Testis (tissue), 2 donors: ENCODE measurements at regions not wholly inside any gene's neighbourhood (a gene's known extent, or its start where the extent isn't known, plus 50 kb on each side); places are given as distances from the start of the nearest gene placed in this dataset.

Experiments
- DNase-seq: peaks from one replicate; pipeline ENCODE4 v3.0.0-alpha.2; 2019
- H3K27ac ChIP-seq, 2 donors: fragments of 200-600 bp; sonication (generic); one replicate each; pipeline ENCODE4 v1.5.1; 2019
- H3K27me3 ChIP-seq: fragments of 200-600 bp; sonication (generic); one replicate; pipeline ENCODE4 v1.5.1; 2019
- H3K36me3 ChIP-seq: fragments of 200-600 bp; sonication (generic); one replicate; pipeline ENCODE4 v1.5.1; 2017; ENCODE audit warnings: low read depth; ENCODE audit errors: missing control alignments
- H3K4me1 ChIP-seq: fragments of 200-600 bp; sonication (generic); one replicate; pipeline ENCODE4 v1.5.1; 2019
- H3K4me3 ChIP-seq, 2 donors: fragments of 200-600 bp; sonication (generic); one replicate each; pipeline ENCODE4 v1.5.1; 2017 to 2019
- H3K9me3 ChIP-seq: fragments of 200-600 bp; sonication (generic); one replicate; pipeline ENCODE4 v1.5.1; 2017
- POLR2A ChIP-seq: fragments of 450-650 bp; IDR thresholded peaks from one replicate; pipeline ENCODE4 v1.6.1; 2017; ENCODE audit warnings: antibody characterized with exemption, mild to moderate bottlenecking, moderate library complexity
- WGBS, 2 donors: methylation state at CpG; one replicate each; pipeline ENCODE4 v1.1.5; 2018; 5-methylcytosine and 5-hydroxymethylcytosine counted together
- intact Hi-C: fragments of 100-400 bp; cut with DNase I; formaldehyde crosslinking; loops from one replicate; pipeline ENCODE4 v1.15.1; 2023; ENCODE audit warnings: low total_unique reads
- TF ChIP-seq, protein P1 (sequence below), 3 experiments: fragments of 450-650 bp in 2 of 3; fragments of 200-600 bp in 1 of 3; sonication (generic) in 1 of 3; IDR thresholded peaks; one replicate each; pipeline ENCODE4 v1.5.1; 2016 to 2019; ENCODE audit warnings: antibody characterized with exemption in 3 of 3, mild to moderate bottlenecking in 2 of 3, moderate library complexity in 1 of 3

GRCh38 chr2:35292199-35292598, 1063.4 kb upstream of the CRIM1 start:
- Histone ChIP-seq H3K36me3 (no peaks in the 10 kb centered on the region), H3K4me3 (no peak overlapping the region), H3K4me1 (no peaks in the 10 kb centered on the region), H3K27ac (no peak overlapping the region), H3K27me3 (no peaks in the 10 kb centered on the region), H3K9me3 (no peaks in the 10 kb centered on the region)
- intact Hi-C loops: no loop called here
- TF ChIP-seq, protein P1, sequence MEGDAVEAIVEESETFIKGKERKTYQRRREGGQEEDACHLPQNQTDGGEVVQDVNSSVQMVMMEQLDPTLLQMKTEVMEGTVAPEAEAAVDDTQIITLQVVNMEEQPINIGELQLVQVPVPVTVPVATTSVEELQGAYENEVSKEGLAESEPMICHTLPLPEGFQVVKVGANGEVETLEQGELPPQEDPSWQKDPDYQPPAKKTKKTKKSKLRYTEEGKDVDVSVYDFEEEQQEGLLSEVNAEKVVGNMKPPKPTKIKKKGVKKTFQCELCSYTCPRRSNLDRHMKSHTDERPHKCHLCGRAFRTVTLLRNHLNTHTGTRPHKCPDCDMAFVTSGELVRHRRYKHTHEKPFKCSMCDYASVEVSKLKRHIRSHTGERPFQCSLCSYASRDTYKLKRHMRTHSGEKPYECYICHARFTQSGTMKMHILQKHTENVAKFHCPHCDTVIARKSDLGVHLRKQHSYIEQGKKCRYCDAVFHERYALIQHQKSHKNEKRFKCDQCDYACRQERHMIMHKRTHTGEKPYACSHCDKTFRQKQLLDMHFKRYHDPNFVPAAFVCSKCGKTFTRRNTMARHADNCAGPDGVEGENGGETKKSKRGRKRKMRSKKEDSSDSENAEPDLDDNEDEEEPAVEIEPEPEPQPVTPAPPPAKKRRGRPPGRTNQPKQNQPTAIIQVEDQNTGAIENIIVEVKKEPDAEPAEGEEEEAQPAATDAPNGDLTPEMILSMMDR (IDR thresholded peaks at IDR 0.05): no peak
- no peak for TF ChIP-seq POLR2A
- 72 to 75% methylated on average over 2 of the region's 2 CpGs for WGBS, 2 donors
- no peak for DNase-seq

DNA sequence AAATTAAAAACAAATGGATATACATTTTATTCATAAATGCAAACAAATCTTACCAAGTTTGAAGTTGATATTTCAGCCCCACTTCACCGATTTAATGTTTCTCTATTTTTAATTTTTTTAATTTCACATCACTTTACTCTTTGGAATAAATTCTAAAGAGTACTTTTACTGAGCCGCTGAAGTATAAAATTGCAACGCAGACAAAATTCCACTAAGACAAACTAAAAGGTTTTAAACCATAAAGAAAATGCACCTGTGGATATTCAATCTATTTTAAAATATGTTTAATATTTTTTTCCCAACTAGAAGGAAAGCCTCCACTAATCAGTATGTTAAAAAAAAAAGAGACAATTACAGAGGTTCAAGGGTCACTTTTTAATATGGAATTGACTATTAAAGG, 1073.9 kb upstream of the CRIM1 start:
- no peak for DNase-seq
- H3K4me1 ChIP-seq: no peaks in the 10 kb centered on the region
- no peak overlapping the region for H3K4me3 ChIP-seq
- no peaks in the 10 kb centered on the region for H3K27me3 ChIP-seq
- 92 to 97% methylated on average over 3 of the region's 3 CpGs for WGBS, 2 donors
- intact Hi-C loops: no loop called here
- H3K27ac ChIP-seq: no peak overlapping the region
- H3K9me3 ChIP-seq: no peaks in the 10 kb centered on the region
- TF ChIP-seq, protein P1 (IDR thresholded peaks at IDR 0.05): no peak
- no peaks in the 10 kb centered on the region for H3K36me3 ChIP-seq

- no peaks in the 10 kb centered on the region for H3K4me1 ChIP-seq
- no peaks in the 10 kb centered on the region for H3K9me3 ChIP-seq
- no peak for DNase-seq
- H3K27me3 ChIP-seq: no peaks in the 10 kb centered on the region
- H3K4me3 ChIP-seq: no peak overlapping the region
- intact Hi-C loops: no loop called here
- H3K27ac ChIP-seq: no peak overlapping the region
- TF ChIP-seq, protein P1 (IDR thresholded peaks at IDR 0.05): no peak
- no peak for TF ChIP-seq POLR2A
- H3K36me3 ChIP-seq: no peaks in the 10 kb centered on the region
Measured at GRCh38 chr2:35255826-35256225, 1099.8 kb upstream of the CRIM1 start.

DNA sequence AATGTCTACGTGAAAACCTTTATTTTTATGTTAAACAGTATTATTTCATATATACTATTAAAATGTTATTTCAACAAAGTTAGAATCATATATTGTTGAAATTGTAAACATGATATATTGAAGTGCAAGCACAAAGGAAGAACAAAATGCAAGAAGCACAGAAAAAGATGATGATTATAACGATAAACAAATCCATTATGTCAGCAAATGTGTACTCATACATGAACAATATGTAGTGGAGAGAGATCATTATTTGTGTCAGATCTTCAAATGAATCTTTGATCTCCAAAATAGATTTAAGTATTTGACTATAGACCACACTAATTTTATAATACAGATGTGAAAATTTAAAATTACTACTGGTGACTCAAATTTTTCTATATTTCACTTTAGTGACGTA, 1104.4 kb upstream of the CRIM1 start:
- Histone ChIP-seq H3K27me3 (no peaks in the 10 kb centered on the region), H3K27ac (no peak overlapping the region), H3K4me3 (no peak overlapping the region), H3K4me1 (no peaks in the 10 kb centered on the region), H3K9me3 (no peaks in the 10 kb centered on the region), H3K36me3 (no peaks in the 10 kb centered on the region)
- WGBS, 2 donors: 77 to 79% methylated on average over 3 of the region's 3 CpGs
- no peak for DNase-seq
- TF ChIP-seq, protein P1 (IDR thresholded peaks at IDR 0.05): no peak
- intact Hi-C loops: no loop called here

DNA sequence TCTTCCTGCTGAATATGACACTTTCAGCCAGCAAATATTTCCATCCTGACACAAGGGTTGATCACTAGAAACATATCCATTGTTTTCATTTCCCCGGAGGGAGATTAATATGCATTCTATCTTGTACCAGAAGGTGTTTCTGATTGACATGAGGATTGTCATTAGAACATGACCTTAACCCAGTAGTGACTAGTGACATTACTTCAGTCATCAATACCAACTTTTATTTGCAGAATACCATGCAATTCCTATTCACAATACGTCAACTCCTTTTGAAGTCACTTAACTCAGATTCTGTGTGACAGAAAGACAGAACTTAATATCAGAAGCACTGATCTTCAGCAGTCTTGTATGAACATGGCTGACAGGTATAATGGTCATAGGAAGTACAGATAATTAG, 1108.9 kb upstream of the CRIM1 start:
- Histone ChIP-seq H3K4me3 (no peak overlapping the region), H3K4me1 (no peaks in the 10 kb centered on the region), H3K27me3 (no peaks in the 10 kb centered on the region), H3K27ac (no peak overlapping the region), H3K9me3 (no peaks in the 10 kb centered on the region), H3K36me3 (no peaks in the 10 kb centered on the region)
- intact Hi-C loops: no loop called here
- 84 to 92% methylated on average over 2 of the region's 2 CpGs for WGBS, 2 donors
- no peak for DNase-seq
- TF ChIP-seq, protein P1 (IDR thresholded peaks at IDR 0.05): no peak
- TF ChIP-seq POLR2A: no peak
